WTC11 (cell line): ENCODE measurements at regions not wholly inside any gene's neighbourhood (a gene's known extent, or its start where the extent isn't known, plus 50 kb on each side); places are given as distances from the start of the nearest gene placed in this dataset.

Experiments
- ATAC-seq: fragments of 200-7000 bp; cut with Tn5 transposase; 2 replicates; pipeline ENCODE4 v1.10.0; 2021; ENCODE audit warnings: mild to moderate bottlenecking, moderate library complexity
- CTCF ChIA-PET: fragments of 300-600 bp; sonication (Branson Sonifier 250); formaldehyde crosslinking; loops from one replicate; lab custom pipeline; 2021; ENCODE audit warnings: antibody characterized with exemption; lab: Charles Lee
- POLR2A ChIA-PET: fragments of 350-600 bp; sonication (Branson Sonifier 250); formaldehyde crosslinking; loops from one replicate; lab custom pipeline; 2021; ENCODE audit warnings: antibody characterized with exemption; lab: Charles Lee
- DNase-seq: peaks from one replicate; pipeline ENCODE4 v3.0.0; 2021; ENCODE audit warnings: low spot score
- H3K27ac Mint-ChIP-seq: 2 replicates; pipeline ENCODE4 v1.8.0; 2021; ENCODE audit warnings: mixed read lengths
- H3K27me3 Mint-ChIP-seq: 2 replicates; pipeline ENCODE4 v1.8.0; 2021; ENCODE audit warnings: low read depth, mild to moderate bottlenecking, moderate library complexity, mixed read lengths
- H3K36me3 Mint-ChIP-seq: 2 replicates; pipeline ENCODE4 v1.8.0; 2021; ENCODE audit warnings: mixed read lengths
- H3K4me1 Mint-ChIP-seq: 2 replicates; pipeline ENCODE4 v1.8.0; 2022; ENCODE audit warnings: mixed read lengths
- H3K4me3 Mint-ChIP-seq: 2 replicates; pipeline ENCODE4 v1.8.0; 2021; ENCODE audit warnings: mild to moderate bottlenecking, moderate library complexity, mixed read lengths
- H3K9me3 Mint-ChIP-seq: 2 replicates; pipeline ENCODE4 v1.8.0; 2021; ENCODE audit warnings: mixed read lengths
- NFE2L1 ChIP-seq: sonication (generic); formaldehyde crosslinking; IDR thresholded peaks from 2 replicates; pipeline ENCODE4 v1.8.1; 2023; ENCODE audit warnings: missing genetic modification reagents
- SMAD3 ChIP-seq: sonication (generic); formaldehyde crosslinking; IDR thresholded peaks from 2 replicates; pipeline ENCODE4 v1.8.0; 2022; ENCODE audit warnings: missing genetic modification reagents, mild to moderate bottlenecking, borderline replicate concordance
- SMAD4 ChIP-seq: sonication (generic); formaldehyde crosslinking; IDR thresholded peaks from 2 replicates; pipeline ENCODE4 v1.8.0; 2022; ENCODE audit warnings: mild to moderate bottlenecking, missing genetic modification reagents
- SP1 ChIP-seq: sonication (generic); formaldehyde crosslinking; conservative IDR thresholded peaks from 2 replicates; pipeline ENCODE4 v1.8.1; 2022; ENCODE audit warnings: missing genetic modification reagents
- ZNF219 ChIP-seq: sonication (generic); formaldehyde crosslinking; IDR thresholded peaks from 2 replicates; pipeline ENCODE4 v1.8.0; 2023; ENCODE audit warnings: missing genetic modification reagents, mild to moderate bottlenecking, borderline replicate concordance
- ZNF263 ChIP-seq: sonication (generic); formaldehyde crosslinking; IDR thresholded peaks from 2 replicates; pipeline ENCODE4 v1.8.1; 2022; ENCODE audit warnings: low read depth, mild to moderate bottlenecking, moderate library complexity, missing genetic modification reagents
- ZNF396 ChIP-seq: fragments of 250-450 bp; sonication (Bioruptor Pico); IDR thresholded peaks from 2 replicates; pipeline ENCODE4 v1.8.0; 2021; ENCODE audit warnings: mild to moderate bottlenecking, moderate library complexity, borderline replicate concordance
- ZNF416 ChIP-seq: fragments of 250-450 bp; sonication (Bioruptor Pico); IDR thresholded peaks from 2 replicates; pipeline ENCODE4 v1.9.0; 2021; ENCODE audit warnings: mild to moderate bottlenecking, inconsistent platforms
- ZNF423 ChIP-seq: fragments of 250-450 bp; sonication (Bioruptor Pico); IDR thresholded peaks from 2 replicates; pipeline ENCODE4 v2.1.2; 2022; ENCODE audit warnings: mild to moderate bottlenecking, moderate library complexity
- TF ChIP-seq, protein P1 (sequence below): sonication (generic); formaldehyde crosslinking; IDR thresholded peaks from 2 replicates; pipeline ENCODE4 v1.8.1; 2023; ENCODE audit warnings: mild to moderate bottlenecking, missing genetic modification reagents, borderline replicate concordance
- TF ChIP-seq, protein P2 (sequence below): sonication (generic); formaldehyde crosslinking; conservative IDR thresholded peaks from 2 replicates; pipeline ENCODE4 v1.8.1; 2023; ENCODE audit warnings: mild to moderate bottlenecking, low read depth, missing genetic modification reagents, moderate library complexity
- TF ChIP-seq, protein P3 (sequence below): fragments of 250-450 bp; sonication (Bioruptor Pico); IDR thresholded peaks from 2 replicates; pipeline ENCODE4 v2.1.2; 2022; ENCODE audit warnings: mild to moderate bottlenecking, moderate library complexity
- TF ChIP-seq, protein P4 (sequence below): sonication (generic); formaldehyde crosslinking; IDR thresholded peaks from 2 replicates; pipeline ENCODE4 v1.8.1; 2022; ENCODE audit warnings: mild to moderate bottlenecking, missing genetic modification reagents, moderate library complexity, borderline replicate concordance

DNA sequence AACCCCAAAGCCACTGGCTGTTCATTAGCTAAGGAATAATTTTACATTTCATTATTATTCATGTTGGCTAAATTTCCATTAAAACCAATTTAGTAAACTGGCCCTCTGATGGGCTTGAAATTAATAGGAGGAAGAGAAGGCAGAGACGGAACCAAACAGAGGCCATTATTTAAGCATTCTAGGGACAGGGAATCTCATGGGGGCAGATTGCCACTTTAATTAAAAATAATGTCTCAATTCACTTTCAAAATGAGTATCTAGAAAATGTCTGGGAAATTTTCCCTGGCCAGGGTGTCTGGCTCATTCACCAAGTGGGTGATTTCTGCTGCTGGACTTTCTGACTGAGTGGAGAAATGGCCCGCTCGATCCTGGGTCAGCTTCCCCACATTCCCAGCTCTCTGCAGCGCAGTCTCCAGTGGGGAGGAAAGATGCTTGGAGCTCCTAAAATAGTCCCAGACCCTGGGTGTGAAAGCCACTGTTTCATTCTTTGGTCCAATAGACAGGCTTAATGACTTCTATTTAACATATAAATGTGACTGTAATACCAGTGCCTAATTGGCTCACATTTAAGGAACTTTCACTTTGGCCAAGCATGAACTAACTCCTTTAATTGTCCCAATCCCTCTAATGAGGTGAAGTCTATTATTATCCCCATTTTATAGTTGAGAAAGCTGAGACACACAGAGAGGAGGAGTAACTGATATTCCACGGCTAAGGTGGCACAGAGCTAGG, 64.3 kb downstream of the IRX6 start:
- CTCF ChIA-PET = interaction anchor here (1.6 kb wide), 1 partner anchor 77 kb away, joined by 3 read pairs; no protein-coding TSS in a partner anchor
- no peaks in the 10 kb centered on the region for H3K9me3 Mint-ChIP-seq
- TF ChIP-seq SMAD3 (CRISPR knock-in tag) = no peak
- no peak for TF ChIP-seq ZNF263 (CRISPR knock-in tag)
- TF ChIP-seq, protein P1, sequence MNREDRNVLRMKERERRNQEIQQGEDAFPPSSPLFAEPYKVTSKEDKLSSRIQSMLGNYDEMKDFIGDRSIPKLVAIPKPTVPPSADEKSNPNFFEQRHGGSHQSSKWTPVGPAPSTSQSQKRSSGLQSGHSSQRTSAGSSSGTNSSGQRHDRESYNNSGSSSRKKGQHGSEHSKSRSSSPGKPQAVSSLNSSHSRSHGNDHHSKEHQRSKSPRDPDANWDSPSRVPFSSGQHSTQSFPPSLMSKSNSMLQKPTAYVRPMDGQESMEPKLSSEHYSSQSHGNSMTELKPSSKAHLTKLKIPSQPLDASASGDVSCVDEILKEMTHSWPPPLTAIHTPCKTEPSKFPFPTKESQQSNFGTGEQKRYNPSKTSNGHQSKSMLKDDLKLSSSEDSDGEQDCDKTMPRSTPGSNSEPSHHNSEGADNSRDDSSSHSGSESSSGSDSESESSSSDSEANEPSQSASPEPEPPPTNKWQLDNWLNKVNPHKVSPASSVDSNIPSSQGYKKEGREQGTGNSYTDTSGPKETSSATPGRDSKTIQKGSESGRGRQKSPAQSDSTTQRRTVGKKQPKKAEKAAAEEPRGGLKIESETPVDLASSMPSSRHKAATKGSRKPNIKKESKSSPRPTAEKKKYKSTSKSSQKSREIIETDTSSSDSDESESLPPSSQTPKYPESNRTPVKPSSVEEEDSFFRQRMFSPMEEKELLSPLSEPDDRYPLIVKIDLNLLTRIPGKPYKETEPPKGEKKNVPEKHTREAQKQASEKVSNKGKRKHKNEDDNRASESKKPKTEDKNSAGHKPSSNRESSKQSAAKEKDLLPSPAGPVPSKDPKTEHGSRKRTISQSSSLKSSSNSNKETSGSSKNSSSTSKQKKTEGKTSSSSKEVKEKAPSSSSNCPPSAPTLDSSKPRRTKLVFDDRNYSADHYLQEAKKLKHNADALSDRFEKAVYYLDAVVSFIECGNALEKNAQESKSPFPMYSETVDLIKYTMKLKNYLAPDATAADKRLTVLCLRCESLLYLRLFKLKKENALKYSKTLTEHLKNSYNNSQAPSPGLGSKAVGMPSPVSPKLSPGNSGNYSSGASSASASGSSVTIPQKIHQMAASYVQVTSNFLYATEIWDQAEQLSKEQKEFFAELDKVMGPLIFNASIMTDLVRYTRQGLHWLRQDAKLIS (CRISPR knock-in tag) = no peak
- TF ChIP-seq ZNF396 (CRISPR knock-in tag) = no peak
- TF ChIP-seq, protein P2, sequence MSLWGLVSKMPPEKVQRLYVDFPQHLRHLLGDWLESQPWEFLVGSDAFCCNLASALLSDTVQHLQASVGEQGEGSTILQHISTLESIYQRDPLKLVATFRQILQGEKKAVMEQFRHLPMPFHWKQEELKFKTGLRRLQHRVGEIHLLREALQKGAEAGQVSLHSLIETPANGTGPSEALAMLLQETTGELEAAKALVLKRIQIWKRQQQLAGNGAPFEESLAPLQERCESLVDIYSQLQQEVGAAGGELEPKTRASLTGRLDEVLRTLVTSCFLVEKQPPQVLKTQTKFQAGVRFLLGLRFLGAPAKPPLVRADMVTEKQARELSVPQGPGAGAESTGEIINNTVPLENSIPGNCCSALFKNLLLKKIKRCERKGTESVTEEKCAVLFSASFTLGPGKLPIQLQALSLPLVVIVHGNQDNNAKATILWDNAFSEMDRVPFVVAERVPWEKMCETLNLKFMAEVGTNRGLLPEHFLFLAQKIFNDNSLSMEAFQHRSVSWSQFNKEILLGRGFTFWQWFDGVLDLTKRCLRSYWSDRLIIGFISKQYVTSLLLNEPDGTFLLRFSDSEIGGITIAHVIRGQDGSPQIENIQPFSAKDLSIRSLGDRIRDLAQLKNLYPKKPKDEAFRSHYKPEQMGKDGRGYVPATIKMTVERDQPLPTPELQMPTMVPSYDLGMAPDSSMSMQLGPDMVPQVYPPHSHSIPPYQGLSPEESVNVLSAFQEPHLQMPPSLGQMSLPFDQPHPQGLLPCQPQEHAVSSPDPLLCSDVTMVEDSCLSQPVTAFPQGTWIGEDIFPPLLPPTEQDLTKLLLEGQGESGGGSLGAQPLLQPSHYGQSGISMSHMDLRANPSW (CRISPR knock-in tag) = no peak
- TF ChIP-seq, protein P3, sequence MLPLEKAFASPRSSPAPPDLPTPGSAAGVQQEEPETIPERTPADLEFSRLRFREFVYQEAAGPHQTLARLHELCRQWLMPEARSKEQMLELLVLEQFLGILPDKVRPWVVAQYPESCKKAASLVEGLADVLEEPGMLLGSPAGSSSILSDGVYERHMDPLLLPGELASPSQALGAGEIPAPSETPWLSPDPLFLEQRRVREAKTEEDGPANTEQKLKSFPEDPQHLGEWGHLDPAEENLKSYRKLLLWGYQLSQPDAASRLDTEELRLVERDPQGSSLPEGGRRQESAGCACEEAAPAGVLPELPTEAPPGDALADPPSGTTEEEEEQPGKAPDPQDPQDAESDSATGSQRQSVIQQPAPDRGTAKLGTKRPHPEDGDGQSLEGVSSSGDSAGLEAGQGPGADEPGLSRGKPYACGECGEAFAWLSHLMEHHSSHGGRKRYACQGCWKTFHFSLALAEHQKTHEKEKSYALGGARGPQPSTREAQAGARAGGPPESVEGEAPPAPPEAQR (CRISPR knock-in tag) = no peak
- TF ChIP-seq, all 79 proteins: peak for 0
- POLR2A ChIA-PET = no interaction called here
- Mint-ChIP-seq H3K27me3 (no peaks in the 10 kb centered on the region), H3K27ac (no peak overlapping the region), H3K36me3 (no peaks in the 10 kb centered on the region), H3K4me3 (no peak overlapping the region), H3K4me1 (peaks cover 46% of the 10 kb centered on the region)
- DNase-seq (no peak), ATAC-seq (no peak; the same call in 1 of the 2 replicates)

DNA sequence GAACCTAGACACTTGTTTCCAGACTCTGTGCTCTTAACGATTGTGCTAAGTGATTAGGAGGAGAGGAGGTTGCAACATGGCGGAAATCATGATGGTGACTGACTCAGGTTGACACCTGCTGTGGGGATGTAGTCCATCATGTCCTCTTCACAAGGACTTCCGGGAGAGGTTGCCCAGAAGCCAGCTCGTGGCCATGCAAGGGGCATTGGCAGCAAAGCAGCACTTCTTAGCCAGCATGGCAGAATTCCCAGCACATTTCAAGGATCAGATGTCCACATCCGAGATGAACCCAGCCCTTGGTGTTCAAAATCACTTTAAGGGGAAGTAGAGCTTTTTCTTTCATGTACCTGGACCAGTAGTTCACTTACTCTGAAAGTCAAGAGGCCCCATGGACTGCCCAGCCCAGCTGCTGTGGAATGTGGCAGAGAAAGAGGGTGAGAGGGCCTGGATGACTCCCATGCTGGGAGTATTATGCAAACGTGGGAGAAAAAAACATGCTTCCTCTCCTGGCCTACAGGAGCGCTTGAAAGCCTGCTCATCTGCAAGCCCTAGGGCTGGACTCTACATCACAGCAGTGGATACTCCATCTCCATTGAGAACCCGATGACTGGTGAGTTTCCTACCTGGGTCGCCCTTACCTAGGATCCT, 65.5 kb downstream of the IRX6 start:
- Mint-ChIP-seq H3K27me3 (no peaks in the 10 kb centered on the region), H3K27ac (no peak overlapping the region), H3K36me3 (no peaks in the 10 kb centered on the region), H3K4me1 (peaks cover 46% of the 10 kb centered on the region), H3K9me3 (no peaks in the 10 kb centered on the region), H3K4me3 (no peak overlapping the region)
- ChIA-PET CTCF (no interaction called here), POLR2A (no interaction called here)
- DNase-seq (no peak), ATAC-seq (no peak; the same call in 1 of the 2 replicates)
- TF ChIP-seq, protein P4, sequence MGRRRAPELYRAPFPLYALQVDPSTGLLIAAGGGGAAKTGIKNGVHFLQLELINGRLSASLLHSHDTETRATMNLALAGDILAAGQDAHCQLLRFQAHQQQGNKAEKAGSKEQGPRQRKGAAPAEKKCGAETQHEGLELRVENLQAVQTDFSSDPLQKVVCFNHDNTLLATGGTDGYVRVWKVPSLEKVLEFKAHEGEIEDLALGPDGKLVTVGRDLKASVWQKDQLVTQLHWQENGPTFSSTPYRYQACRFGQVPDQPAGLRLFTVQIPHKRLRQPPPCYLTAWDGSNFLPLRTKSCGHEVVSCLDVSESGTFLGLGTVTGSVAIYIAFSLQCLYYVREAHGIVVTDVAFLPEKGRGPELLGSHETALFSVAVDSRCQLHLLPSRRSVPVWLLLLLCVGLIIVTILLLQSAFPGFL = no peak
- TF ChIP-seq NFE2L1 (CRISPR knock-in tag) (no peak), ZNF416 (CRISPR knock-in tag) (no peak), SMAD4 (CRISPR knock-in tag) (no peak), ZNF423 (CRISPR knock-in tag) (no peak), ZNF219 (CRISPR knock-in tag) (no peak), SP1 (no peak)
